Bronchial epithelial cell (primary cell): ENCODE measurements at regions not wholly inside any gene's neighbourhood (a gene's known extent, or its start where the extent isn't known, plus 50 kb on each side); places are given as distances from the start of the nearest gene placed in this dataset.

Experiments used
- DNase-seq: peaks from one replicate; pipeline ENCODE4 v3.0.0-alpha.2; 2010; ENCODE audit warnings: low read depth
- FAIRE-seq: peaks from 2 replicates; lab custom pipeline; 2011; peaks lifted over from hg19 to GRCh38; lab: Jason Lieb, UNC
- H3K27me3 ChIP-seq: 2 replicates; pipeline ENCODE4 v1.5.1; 2011; ENCODE audit warnings: low read length; ENCODE audit not compliant: control insufficient read depth, insufficient read depth
- H3K36me3 ChIP-seq: 2 replicates; pipeline ENCODE4 v1.5.1; 2011; ENCODE audit warnings: low read length; ENCODE audit not compliant: control insufficient read depth, insufficient read depth
- H3K4me3 ChIP-seq: 2 replicates; pipeline ENCODE4 v1.5.1; 2011; ENCODE audit warnings: mild to moderate bottlenecking, low read depth, low read length, control low read depth
- TF ChIP-seq, protein P1 (sequence below): IDR thresholded peaks from 2 replicates; pipeline ENCODE4 v1.5.1; 2011; ENCODE audit warnings: mild to moderate bottlenecking, moderate library complexity, low read length, control low read depth, inconsistent platforms; ENCODE audit not compliant: insufficient read depth, severe bottlenecking

DNA sequence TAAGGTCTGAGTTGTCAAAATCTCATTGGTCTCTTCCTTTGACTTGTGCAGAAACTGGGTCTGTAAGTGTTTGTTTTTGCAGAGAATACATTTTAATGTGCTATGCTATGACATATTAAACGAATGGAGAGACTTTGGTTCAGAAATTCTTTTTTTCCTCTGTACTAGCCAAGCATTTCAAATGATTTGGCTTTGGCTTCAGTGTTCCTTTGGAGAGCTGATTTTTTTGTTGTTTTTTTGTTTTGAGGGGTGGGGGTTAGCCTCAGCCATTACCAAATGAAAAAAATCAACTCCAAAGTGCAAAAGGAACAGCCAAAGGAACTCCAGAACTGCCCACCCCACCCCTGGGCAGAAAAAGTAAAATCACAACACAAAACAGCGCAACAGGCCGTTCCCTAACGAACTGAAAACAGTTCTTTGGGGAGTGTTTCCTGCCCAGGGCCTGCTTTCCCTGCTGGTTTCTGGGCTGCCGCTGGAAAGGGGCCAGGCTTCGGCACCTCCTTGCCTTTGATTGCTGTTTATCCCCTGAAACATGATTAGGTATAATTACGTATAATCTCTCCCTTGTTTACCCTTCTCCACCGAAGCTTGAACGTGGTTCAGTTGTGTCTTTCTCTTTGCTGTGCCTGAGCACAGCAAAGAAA, 57.6 kb upstream of the NEO1 start:
- H3K27me3 ChIP-seq, result no peaks in the 10 kb centered on the region
- DNase-seq (no peak), FAIRE-seq (no peak)
- H3K4me3 ChIP-seq, result no peak overlapping the region
- TF ChIP-seq, protein P1, sequence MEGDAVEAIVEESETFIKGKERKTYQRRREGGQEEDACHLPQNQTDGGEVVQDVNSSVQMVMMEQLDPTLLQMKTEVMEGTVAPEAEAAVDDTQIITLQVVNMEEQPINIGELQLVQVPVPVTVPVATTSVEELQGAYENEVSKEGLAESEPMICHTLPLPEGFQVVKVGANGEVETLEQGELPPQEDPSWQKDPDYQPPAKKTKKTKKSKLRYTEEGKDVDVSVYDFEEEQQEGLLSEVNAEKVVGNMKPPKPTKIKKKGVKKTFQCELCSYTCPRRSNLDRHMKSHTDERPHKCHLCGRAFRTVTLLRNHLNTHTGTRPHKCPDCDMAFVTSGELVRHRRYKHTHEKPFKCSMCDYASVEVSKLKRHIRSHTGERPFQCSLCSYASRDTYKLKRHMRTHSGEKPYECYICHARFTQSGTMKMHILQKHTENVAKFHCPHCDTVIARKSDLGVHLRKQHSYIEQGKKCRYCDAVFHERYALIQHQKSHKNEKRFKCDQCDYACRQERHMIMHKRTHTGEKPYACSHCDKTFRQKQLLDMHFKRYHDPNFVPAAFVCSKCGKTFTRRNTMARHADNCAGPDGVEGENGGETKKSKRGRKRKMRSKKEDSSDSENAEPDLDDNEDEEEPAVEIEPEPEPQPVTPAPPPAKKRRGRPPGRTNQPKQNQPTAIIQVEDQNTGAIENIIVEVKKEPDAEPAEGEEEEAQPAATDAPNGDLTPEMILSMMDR, result no peak
- H3K36me3 ChIP-seq, result no peaks in the 10 kb centered on the region

DNA sequence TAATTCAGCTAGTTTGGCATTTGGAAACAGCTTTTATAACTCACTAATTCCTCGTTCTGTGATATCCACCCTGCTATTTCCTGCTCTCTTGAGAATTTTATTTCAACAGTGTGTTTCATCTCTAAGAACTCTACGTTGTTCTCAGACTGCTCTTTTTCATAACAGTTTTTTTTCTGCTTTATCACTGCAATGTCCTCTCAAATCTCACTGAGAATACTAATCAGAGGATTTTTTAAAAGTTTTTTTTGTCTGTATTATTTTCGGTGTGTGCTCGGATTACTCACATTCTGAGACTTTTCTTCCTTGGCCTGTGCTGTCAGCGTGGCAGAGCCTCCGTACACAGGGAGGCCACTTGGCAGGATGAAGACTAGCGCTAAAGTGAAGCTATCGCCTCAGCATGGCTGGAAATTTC, 59.4 kb upstream of the NEO1 start:
- TF ChIP-seq, protein P1, result no peak
- DNase-seq (no peak), FAIRE-seq (no peak)
- no peaks in the 10 kb centered on the region for H3K36me3 ChIP-seq
- H3K27me3 ChIP-seq, result no peaks in the 10 kb centered on the region
- H3K4me3 ChIP-seq, result no peak overlapping the region

DNA sequence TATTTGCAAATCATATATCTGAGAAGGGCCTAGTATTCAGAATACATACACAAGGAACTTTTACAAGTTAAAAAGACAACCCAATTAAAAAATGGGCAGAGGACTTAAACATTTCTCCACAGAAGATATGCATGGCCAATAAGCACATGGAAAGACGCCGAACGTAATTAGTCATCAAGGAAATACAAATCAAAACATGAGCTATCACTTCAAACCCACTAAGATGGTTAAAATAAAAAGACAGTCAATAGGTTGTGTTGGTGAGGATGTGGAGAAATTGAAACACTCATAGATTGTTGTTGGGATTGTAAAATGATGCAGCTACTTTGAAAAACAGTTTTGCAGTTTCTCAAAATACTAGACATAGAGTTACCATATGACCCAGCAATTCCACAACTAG, 61.2 kb upstream of the NEO1 start:
- FAIRE-seq, result no peak
- Histone ChIP-seq H3K36me3 (no peaks in the 10 kb centered on the region), H3K4me3 (no peak overlapping the region), H3K27me3 (no peaks in the 10 kb centered on the region)
- DNase-seq, result peak; percentile 67
- TF ChIP-seq, protein P1, result no peak

DNA sequence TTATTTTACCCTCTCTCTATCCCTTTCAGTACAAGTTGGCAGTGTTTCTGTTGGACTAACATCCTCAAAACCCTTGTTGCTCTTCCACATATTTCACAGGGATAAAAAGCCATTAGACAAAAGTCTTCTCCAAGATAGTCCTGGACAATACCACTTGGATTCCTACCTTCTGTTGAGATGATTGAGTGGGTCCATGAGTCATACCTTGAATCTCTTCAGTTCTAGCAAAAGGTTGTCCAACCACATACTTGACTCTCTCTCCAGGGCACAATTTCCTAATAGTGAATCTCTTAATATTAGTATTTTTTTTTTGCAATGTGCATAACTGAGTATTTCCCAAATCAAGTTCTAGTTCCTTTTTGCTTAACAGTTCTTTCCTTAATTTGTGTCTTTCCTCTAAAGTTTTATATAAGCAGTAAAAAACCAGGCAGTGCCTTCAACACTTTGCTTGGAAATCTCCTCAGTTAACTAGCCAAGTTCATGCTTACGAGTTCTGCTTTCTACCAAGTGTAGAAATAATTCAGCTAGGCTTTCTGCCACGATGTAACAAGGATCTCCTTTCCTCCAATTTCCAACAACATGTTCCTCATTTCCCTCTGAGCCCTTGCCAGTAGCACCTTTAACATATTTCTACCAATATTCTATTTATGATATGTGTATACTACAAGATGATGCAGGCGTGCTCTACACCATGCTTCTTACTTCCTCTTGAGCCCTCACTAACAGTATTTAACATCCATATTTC, 68.3 kb upstream of the NEO1 start:
- DNase-seq (peak; percentile 39), FAIRE-seq (no peak)
- TF ChIP-seq, protein P1, result no peak
- no peaks in the 10 kb centered on the region for H3K36me3 ChIP-seq
- no peaks in the 10 kb centered on the region for H3K27me3 ChIP-seq
- H3K4me3 ChIP-seq, result no peak overlapping the region

DNA sequence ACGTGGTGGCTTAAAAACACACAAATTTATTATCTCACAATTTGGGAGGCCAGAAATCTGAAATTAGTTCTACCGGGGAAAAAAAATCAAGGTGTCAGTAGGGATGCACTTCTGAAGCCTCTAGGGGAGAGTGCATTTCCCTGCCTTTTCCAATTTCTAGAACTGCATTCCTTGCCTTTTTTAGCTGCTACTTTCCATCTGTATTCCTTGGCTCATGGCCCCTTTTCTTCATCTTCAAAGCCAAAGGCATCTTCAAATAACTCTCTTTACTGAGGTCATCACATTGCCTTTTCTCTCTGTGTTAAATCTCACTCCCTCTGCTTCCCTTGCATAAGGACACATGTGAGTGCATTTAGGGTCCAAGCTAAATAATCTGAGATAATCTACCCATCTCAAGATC, 69.5 kb upstream of the NEO1 start:
- no peak for FAIRE-seq
- TF ChIP-seq, protein P1, result no peak
- no peak overlapping the region for H3K4me3 ChIP-seq
- H3K36me3 ChIP-seq, result no peaks in the 10 kb centered on the region
- no peak for DNase-seq
- no peaks in the 10 kb centered on the region for H3K27me3 ChIP-seq
